ENCODE measurements at regions not wholly inside any gene's neighbourhood (a gene's known extent, or its start where the extent isn't known, plus 50 kb on each side); places are given as distances from the start of the nearest gene placed in this dataset.

GRCh38 chr18:27619906-27620305 is 434.8 kb upstream of the CHST9 start:
- H3K4me2 ChIP-seq (ENCODE audit: low read length): no peak overlapping the region
- intact Hi-C loops (cut with micrococcal nuclease): no loop called here
- BruUV-seq (replicated peaks): no TSS peak
- H3K27me3 ChIP-seq (ENCODE audit: insufficient read depth, low read length): no peaks in the 10 kb centered on the region
- H3K36me3 ChIP-seq (ENCODE audit: control insufficient read depth in 1 of 2, insufficient read depth in 2 of 2, low read length in 2 of 2): no peaks in the 10 kb centered on the region
- no peak overlapping the region for H3K9ac ChIP-seq (ENCODE audit: low read length)
- POLR2A ChIA-PET: no interaction called here
- H4K20me1 ChIP-seq (ENCODE audit: insufficient read depth): no peaks in the 10 kb centered on the region
- no peaks in the 10 kb centered on the region for H3K79me2 ChIP-seq (ENCODE audit: insufficient read depth, low read length)
- no peak for ATAC-seq
- no peak overlapping the region for H3K4me3 ChIP-seq (replicated peaks in 1 of 2; ENCODE audit: low read depth in 1 of 2, low read length in 2 of 2)
- H3K9me2 ChIP-seq (ENCODE audit: insufficient read depth): no peaks in the 10 kb centered on the region
- CTCF ChIA-PET: no interaction called here
- no peaks in the 10 kb centered on the region for H3K4me1 ChIP-seq (ENCODE audit: control insufficient read depth in 1 of 2, insufficient read depth in 2 of 2, low read length in 2 of 2)
- no peak for DNase-seq (ENCODE audit: low read depth, low spot score)
- no peak for TF ChIP-seq YY1 (IDR thresholded peaks at IDR 0.05; ENCODE audit: extremely low read depth, insufficient replicate concordance, low read depth, low read length)
- TF ChIP-seq CEBPB (IDR thresholded peaks at IDR 0.05; ENCODE audit: low read depth): no peak
- no peak for TF ChIP-seq EZH2 (IDR thresholded peaks at IDR 0.05)
- no peak for TF ChIP-seq SRF (IDR thresholded peaks at IDR 0.05; ENCODE audit: low read depth)
- TF ChIP-seq POLR2AphosphoS5 (IDR thresholded peaks at IDR 0.05; ENCODE audit: low read depth, low read length): no peak
- TF ChIP-seq MAX (IDR thresholded peaks at IDR 0.05): no peak
- TF ChIP-seq JUND (IDR thresholded peaks at IDR 0.05): no peak
- TF ChIP-seq SP1 (IDR thresholded peaks at IDR 0.05; ENCODE audit: low read depth): no peak
- TF ChIP-seq CBX3 (IDR thresholded peaks at IDR 0.05; ENCODE audit: low read depth): no peak
- TF ChIP-seq SIN3A (IDR thresholded peaks at IDR 0.05; ENCODE audit: low read depth): no peak
- TF ChIP-seq POLR2A (IDR thresholded peaks at IDR 0.05; ENCODE audit: borderline replicate concordance, extremely low read depth, insufficient read depth, insufficient read length): no peak
- no peak for TF ChIP-seq EGR1 (IDR thresholded peaks at IDR 0.05; ENCODE audit: low read depth)
- no peak for TF ChIP-seq TCF7L2 (IDR thresholded peaks at IDR 0.05; ENCODE audit: borderline replicate concordance, extremely low read depth, insufficient read depth, insufficient read length)
- TF ChIP-seq ZFX (IDR thresholded peaks at IDR 0.05): no peak
- no peaks in the 10 kb centered on the region for H3K9me3 ChIP-seq (ENCODE audit: control insufficient read depth in 1 of 2, insufficient read depth in 1 of 2, low read depth in 1 of 2, low read length in 2 of 2)
- RAD21 ChIA-PET (ENCODE audit: low non-redundant PET in 1 of 2, low total read pairs in 2 of 2, uncharacterized antibody in 2 of 2, unreplicated experiment in 2 of 2): no interaction called here
- no peak overlapping the region for H3K27ac ChIP-seq (ENCODE audit: low read depth, low read length)
- H2AFZ ChIP-seq (ENCODE audit: low read depth, low read length, poor library complexity, severe bottlenecking): no peak overlapping the region

Measured in HCT116 (cell line).